ENCODE measurements at regions not wholly inside any gene's neighbourhood (a gene's known extent, or its start where the extent isn't known, plus 50 kb on each side); places are given as distances from the start of the nearest gene placed in this dataset.

DNA sequence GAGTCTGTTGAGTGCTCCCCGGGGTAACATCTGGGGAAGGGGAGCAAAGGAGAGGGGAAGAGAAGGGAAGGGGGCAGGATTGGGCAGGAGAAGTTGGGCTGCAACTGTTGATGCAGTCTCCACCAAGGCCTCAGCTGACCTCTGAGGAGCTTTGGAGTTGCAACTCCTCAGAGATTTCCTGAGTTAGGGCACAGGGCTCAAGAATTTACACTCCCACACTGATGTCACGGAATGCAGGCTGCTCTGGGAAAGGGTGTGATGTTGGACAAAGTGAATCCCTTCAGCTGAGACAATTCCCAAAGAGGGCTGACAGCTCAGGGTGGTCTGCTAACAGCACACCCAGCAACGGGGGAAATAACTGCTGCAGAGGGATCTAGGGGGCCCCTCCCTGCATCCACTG lies 295.6 kb downstream of the PCNX1 start (continued):
- TF ChIP-seq POLR2AphosphoS5 (IDR thresholded peaks at IDR 0.05; ENCODE audit: low read depth), result no peak

DNA sequence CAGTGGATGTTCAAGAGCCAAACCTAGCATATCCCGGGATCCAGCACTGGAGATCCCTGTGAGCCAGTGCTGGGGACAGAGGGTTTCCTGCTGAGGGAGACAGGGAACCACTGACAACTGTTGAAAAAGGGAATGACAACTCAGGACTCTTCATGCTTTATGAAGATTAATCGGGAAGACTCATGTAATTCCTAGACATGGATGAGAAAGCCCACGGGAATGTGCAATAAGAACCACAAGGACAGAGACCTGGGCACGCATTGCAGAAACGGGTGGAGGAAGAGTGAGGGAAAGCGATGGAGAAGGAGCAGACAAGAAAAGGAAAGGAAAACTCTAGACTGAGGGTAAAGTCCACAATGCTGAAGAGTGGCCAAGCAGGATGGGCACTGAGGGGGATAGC lies 296.0 kb downstream of the PCNX1 start:
- DNase-seq (ENCODE audit: low spot score) (no peak), ATAC-seq (no peak)
- no peak overlapping the region for H2AFZ ChIP-seq
- H3K9me2 ChIP-seq (ENCODE audit: insufficient read depth), result peaks cover 11% of the 10 kb centered on the region; the same call in 1 of the 2 replicates
- no peak overlapping the region for H3K27ac ChIP-seq (ENCODE audit: low read depth)
- H3K79me2 ChIP-seq (replicated peaks; ENCODE audit: insufficient read depth), result no peaks in the 10 kb centered on the region
- peaks cover 12% of the 10 kb centered on the region for H3K27me3 Mint-ChIP-seq (ENCODE audit: insufficient read depth, low read depth, poor library complexity)
- H3K4me1 Mint-ChIP-seq, result peaks cover 16% of the 10 kb centered on the region
- peaks cover 22% of the 10 kb centered on the region for H3K9me3 Mint-ChIP-seq
- H4K20me1 ChIP-seq (replicated peaks; ENCODE audit: insufficient read depth), result no peaks in the 10 kb centered on the region
- no peaks in the 10 kb centered on the region for H3F3A ChIP-seq (replicated peaks; ENCODE audit: low read depth)
- H3K4me2 ChIP-seq, result no peak overlapping the region
- peaks cover 12% of the 10 kb centered on the region for H3K36me3 Mint-ChIP-seq (ENCODE audit: low read depth)
- H3K4me3 Mint-ChIP-seq, result no peak overlapping the region; the same call in 2 of the 3 replicates
- no peaks in the 10 kb centered on the region for H3K27me3 ChIP-seq (ENCODE audit: insufficient read depth)
- no peak for TF ChIP-seq ZNF331 (CRISPR knock-in tag; IDR thresholded peaks at IDR 0.05; ENCODE audit: low read depth)
- TF ChIP-seq STAT1 (IDR thresholded peaks at IDR 0.05; ENCODE audit: unreplicated experiment), result no peak
- TF ChIP-seq, protein P1, sequence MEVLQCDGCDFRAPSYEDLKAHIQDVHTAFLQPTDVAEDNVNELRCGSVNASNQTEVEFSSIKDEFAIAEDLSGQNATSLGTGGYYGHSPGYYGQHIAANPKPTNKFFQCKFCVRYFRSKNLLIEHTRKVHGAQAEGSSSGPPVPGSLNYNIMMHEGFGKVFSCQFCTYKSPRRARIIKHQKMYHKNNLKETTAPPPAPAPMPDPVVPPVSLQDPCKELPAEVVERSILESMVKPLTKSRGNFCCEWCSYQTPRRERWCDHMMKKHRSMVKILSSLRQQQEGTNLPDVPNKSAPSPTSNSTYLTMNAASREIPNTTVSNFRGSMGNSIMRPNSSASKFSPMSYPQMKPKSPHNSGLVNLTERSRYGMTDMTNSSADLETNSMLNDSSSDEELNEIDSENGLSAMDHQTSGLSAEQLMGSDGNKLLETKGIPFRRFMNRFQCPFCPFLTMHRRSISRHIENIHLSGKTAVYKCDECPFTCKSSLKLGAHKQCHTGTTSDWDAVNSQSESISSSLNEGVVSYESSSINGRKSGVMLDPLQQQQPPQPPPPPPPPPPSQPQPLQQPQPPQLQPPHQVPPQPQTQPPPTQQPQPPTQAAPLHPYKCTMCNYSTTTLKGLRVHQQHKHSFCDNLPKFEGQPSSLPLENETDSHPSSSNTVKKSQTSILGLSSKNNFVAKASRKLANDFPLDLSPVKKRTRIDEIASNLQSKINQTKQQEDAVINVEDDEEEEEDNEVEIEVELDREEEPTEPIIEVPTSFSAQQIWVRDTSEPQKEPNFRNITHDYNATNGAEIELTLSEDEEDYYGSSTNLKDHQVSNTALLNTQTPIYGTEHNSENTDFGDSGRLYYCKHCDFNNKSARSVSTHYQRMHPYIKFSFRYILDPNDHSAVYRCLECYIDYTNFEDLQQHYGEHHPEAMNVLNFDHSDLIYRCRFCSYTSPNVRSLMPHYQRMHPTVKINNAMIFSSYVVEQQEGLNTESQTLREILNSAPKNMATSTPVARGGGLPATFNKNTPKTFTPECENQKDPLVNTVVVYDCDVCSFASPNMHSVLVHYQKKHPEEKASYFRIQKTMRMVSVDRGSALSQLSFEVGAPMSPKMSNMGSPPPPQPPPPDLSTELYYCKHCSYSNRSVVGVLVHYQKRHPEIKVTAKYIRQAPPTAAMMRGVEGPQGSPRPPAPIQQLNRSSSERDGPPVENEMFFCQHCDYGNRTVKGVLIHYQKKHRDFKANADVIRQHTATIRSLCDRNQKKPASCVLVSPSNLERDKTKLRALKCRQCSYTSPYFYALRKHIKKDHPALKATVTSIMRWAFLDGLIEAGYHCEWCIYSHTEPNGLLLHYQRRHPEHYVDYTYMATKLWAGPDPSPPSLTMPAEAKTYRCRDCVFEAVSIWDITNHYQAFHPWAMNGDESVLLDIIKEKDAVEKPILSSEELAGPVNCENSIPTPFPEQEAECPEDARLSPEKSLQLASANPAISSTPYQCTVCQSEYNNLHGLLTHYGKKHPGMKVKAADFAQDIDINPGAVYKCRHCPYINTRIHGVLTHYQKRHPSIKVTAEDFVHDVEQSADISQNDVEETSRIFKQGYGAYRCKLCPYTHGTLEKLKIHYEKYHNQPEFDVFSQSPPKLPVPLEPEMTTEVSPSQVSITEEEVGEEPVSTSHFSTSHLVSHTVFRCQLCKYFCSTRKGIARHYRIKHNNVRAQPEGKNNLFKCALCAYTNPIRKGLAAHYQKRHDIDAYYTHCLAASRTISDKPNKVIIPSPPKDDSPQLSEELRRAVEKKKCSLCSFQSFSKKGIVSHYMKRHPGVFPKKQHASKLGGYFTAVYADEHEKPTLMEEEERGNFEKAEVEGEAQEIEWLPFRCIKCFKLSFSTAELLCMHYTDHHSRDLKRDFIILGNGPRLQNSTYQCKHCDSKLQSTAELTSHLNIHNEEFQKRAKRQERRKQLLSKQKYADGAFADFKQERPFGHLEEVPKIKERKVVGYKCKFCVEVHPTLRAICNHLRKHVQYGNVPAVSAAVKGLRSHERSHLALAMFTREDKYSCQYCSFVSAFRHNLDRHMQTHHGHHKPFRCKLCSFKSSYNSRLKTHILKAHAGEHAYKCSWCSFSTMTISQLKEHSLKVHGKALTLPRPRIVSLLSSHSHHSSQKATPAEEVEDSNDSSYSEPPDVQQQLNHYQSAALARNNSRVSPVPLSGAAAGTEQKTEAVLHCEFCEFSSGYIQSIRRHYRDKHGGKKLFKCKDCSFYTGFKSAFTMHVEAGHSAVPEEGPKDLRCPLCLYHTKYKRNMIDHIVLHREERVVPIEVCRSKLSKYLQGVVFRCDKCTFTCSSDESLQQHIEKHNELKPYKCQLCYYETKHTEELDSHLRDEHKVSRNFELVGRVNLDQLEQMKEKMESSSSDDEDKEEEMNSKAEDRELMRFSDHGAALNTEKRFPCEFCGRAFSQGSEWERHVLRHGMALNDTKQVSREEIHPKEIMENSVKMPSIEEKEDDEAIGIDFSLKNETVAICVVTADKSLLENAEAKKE (CRISPR knock-in tag; IDR thresholded peaks at IDR 0.05), result no peak
- no peak for TF ChIP-seq EZH2phosphoT487 (IDR thresholded peaks at IDR 0.05; ENCODE audit: unreplicated experiment)
- TF ChIP-seq POLR2AphosphoS5 (IDR thresholded peaks at IDR 0.05; ENCODE audit: low read depth), result no peak
- no peak for TF ChIP-seq JUNB (IDR thresholded peaks at IDR 0.05; ENCODE audit: unreplicated experiment)
- TF ChIP-seq, protein P2, sequence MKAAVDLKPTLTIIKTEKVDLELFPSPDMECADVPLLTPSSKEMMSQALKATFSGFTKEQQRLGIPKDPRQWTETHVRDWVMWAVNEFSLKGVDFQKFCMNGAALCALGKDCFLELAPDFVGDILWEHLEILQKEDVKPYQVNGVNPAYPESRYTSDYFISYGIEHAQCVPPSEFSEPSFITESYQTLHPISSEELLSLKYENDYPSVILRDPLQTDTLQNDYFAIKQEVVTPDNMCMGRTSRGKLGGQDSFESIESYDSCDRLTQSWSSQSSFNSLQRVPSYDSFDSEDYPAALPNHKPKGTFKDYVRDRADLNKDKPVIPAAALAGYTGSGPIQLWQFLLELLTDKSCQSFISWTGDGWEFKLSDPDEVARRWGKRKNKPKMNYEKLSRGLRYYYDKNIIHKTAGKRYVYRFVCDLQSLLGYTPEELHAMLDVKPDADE (IDR thresholded peaks at IDR 0.05), result no peak
- H3K4me3 ChIP-seq, result no peak overlapping the region
- H3K36me3 ChIP-seq (ENCODE audit: insufficient read depth), result no peaks in the 10 kb centered on the region; the same call in 1 of the 2 replicates
- no peak overlapping the region for H3K27ac Mint-ChIP-seq
- H3K4me1 ChIP-seq (ENCODE audit: insufficient read depth), result peaks cover 2% of the 10 kb centered on the region; the same call in 1 of the 2 replicates

Data from GM23338 (cell line).